Smooth muscle cell (in vitro differentiated cells): ENCODE measurements at regions not wholly inside any gene's neighbourhood (a gene's known extent, or its start where the extent isn't known, plus 50 kb on each side); places are given as distances from the start of the nearest gene placed in this dataset.

Experiments
- DNase-seq: peaks from one replicate; lab custom pipeline; 2025; ENCODE audit not compliant: unreplicated experiment; lab: John Stamatoyannopoulos, UW
- H2AFZ ChIP-seq: fragments of 200-600 bp; sonication (generic); 2 replicates; pipeline ENCODE4 v1.6.0; 2016; ENCODE audit warnings: antibody characterized with exemption, low read depth, mild to moderate bottlenecking
- H3F3A ChIP-seq: fragments of 200-600 bp; sonication (generic); 2 replicates; pipeline ENCODE4 v1.6.0; 2017; ENCODE audit warnings: antibody characterized with exemption, low read depth
- H3K27ac ChIP-seq: fragments of 200-600 bp; sonication (generic); 2 replicates; pipeline ENCODE4 v1.5.1; 2016; ENCODE audit warnings: low read depth, mild to moderate bottlenecking
- H3K27me3 ChIP-seq: fragments of 200-600 bp; sonication (generic); 2 replicates; pipeline ENCODE4 v1.6.1; 2016; ENCODE audit warnings: low read depth, mild to moderate bottlenecking
- H3K36me3 ChIP-seq: fragments of 200-600 bp; sonication (generic); 2 replicates; pipeline ENCODE4 v1.5.1; 2016; ENCODE audit warnings: low read depth
- H3K4me1 ChIP-seq: fragments of 200-600 bp; sonication (generic); 2 replicates; pipeline ENCODE4 v1.5.1; 2016; ENCODE audit warnings: low read depth
- H3K4me2 ChIP-seq: fragments of 200-600 bp; sonication (generic); 2 replicates; pipeline ENCODE4 v1.6.0; 2016; ENCODE audit warnings: mild to moderate bottlenecking
- H3K4me3 ChIP-seq: fragments of 200-600 bp; sonication (generic); 2 replicates; pipeline ENCODE4 v1.5.1; 2016; ENCODE audit warnings: mild to moderate bottlenecking
- H3K79me2 ChIP-seq: fragments of 200-600 bp; sonication (generic); 2 replicates; pipeline ENCODE4 v1.6.0; 2016; ENCODE audit warnings: low read depth, mild to moderate bottlenecking
- H3K9ac ChIP-seq: fragments of 200-600 bp; sonication (generic); 2 replicates; pipeline ENCODE4 v1.6.0; 2016; ENCODE audit warnings: low read depth
- H3K9me3 ChIP-seq: fragments of 200-600 bp; sonication (generic); replicated peaks from 2 replicates; pipeline ENCODE4 v1.5.1; 2016; ENCODE audit warnings: low read depth
- H4K20me1 ChIP-seq: fragments of 200-600 bp; sonication (generic); 2 replicates; pipeline ENCODE4 v1.6.0; 2016; ENCODE audit warnings: low read depth
- CTCF ChIP-seq: fragments of 200-600 bp; sonication (generic); IDR thresholded peaks from 2 replicates; pipeline ENCODE4 v1.5.1; 2017; ENCODE audit warnings: borderline replicate concordance, mild to moderate bottlenecking, antibody characterized with exemption; ENCODE audit not compliant: insufficient read depth, poor library complexity, severe bottlenecking
- WGBS: methylation state at CpG from one replicate; pipeline ENCODE4 v1.1.7; 2016; ENCODE audit warnings: low lambda C conversion rate; 5-methylcytosine and 5-hydroxymethylcytosine counted together

- H3F3A ChIP-seq = no peaks in the 10 kb centered on the region
- no peak overlapping the region for H2AFZ ChIP-seq
- H3K9ac ChIP-seq = no peak overlapping the region
- H3K79me2 ChIP-seq = no peaks in the 10 kb centered on the region
- peaks cover 72% of the 10 kb centered on the region for H3K9me3 ChIP-seq
- no peaks in the 10 kb centered on the region for H4K20me1 ChIP-seq
- no peak for DNase-seq
- H3K27ac ChIP-seq = no peak overlapping the region
- H3K27me3 ChIP-seq = no peaks in the 10 kb centered on the region
- no peak for TF ChIP-seq CTCF
- H3K4me3 ChIP-seq = no peak overlapping the region
- H3K4me2 ChIP-seq = no peak overlapping the region
- H3K4me1 ChIP-seq = no peaks in the 10 kb centered on the region
- H3K36me3 ChIP-seq = no peaks in the 10 kb centered on the region
- WGBS = 80% methylated on average over 13 of the region's 13 CpGs
These were observed 193.2 kb downstream of the GOLGA6L6 start for GRCh38 chr15:20348291-20348899.

- Histone ChIP-seq H3K36me3 (no peaks in the 10 kb centered on the region), H3K79me2 (no peaks in the 10 kb centered on the region), H3K27me3 (no peaks in the 10 kb centered on the region), H3K4me1 (no peaks in the 10 kb centered on the region), H3K4me2 (no peak overlapping the region), H4K20me1 (no peaks in the 10 kb centered on the region), H3K9ac (no peak overlapping the region), H3F3A (no peaks in the 10 kb centered on the region), H3K9me3 (peaks cover 61% of the 10 kb centered on the region), H2AFZ (no peak overlapping the region), H3K27ac (no peak overlapping the region), H3K4me3 (no peak overlapping the region)
- TF ChIP-seq CTCF = no peak
- 28% methylated on average over 4 of the region's 4 CpGs for WGBS
- DNase-seq = no peak
These were observed 195.4 kb downstream of the GOLGA6L6 start for GRCh38 chr15:20346082-20346805.

GRCh38 chr15:20345401-20345958 is 196.1 kb downstream of the GOLGA6L6 start:
- H2AFZ ChIP-seq = no peak overlapping the region
- H3K27ac ChIP-seq = no peak overlapping the region
- no peaks in the 10 kb centered on the region for H3K36me3 ChIP-seq
- H3K4me1 ChIP-seq = no peaks in the 10 kb centered on the region
- peaks cover 58% of the 10 kb centered on the region for H3K9me3 ChIP-seq
- no peak for DNase-seq
- 73% methylated on average over 6 of the region's 7 CpGs for WGBS
- no peaks in the 10 kb centered on the region for H3K27me3 ChIP-seq
- no peak overlapping the region for H3K4me2 ChIP-seq
- no peaks in the 10 kb centered on the region for H4K20me1 ChIP-seq
- no peaks in the 10 kb centered on the region for H3F3A ChIP-seq
- TF ChIP-seq CTCF = no peak
- no peak overlapping the region for H3K9ac ChIP-seq
- no peak overlapping the region for H3K4me3 ChIP-seq
- H3K79me2 ChIP-seq = no peaks in the 10 kb centered on the region
